Stomach (tissue), 8 donors: ENCODE measurements at regions not wholly inside any gene's neighbourhood (a gene's known extent, or its start where the extent isn't known, plus 50 kb on each side); places are given as distances from the start of the nearest gene placed in this dataset.
A peak's percentile ranks its signal among the peaks of the same experiment; 100 is the strongest.

ENCODE experiments used
- DNase-seq, 2 donors: peaks; one replicate each; pipeline versions ENCODE4 v3.0.0 to v3.0.0-alpha.2; 2013 to 2019
- H3K27ac ChIP-seq, 5 donors: fragments of 200-600 bp in 4 of 5; sonication (generic) in 4 of 5; one replicate each; pipeline ENCODE4 v1.5.1; 2013 to 2019; ENCODE audit warnings: mild to moderate bottlenecking in 1 of 5, moderate library complexity in 1 of 5
- H3K27me3 ChIP-seq, 3 donors: fragments of 200-600 bp; sonication (generic); one replicate each; pipeline ENCODE4 v1.5.1; 2017 to 2019; ENCODE audit warnings: mixed run types in 1 of 3
- H3K36me3 ChIP-seq, 4 donors: fragments of 200-600 bp; sonication (generic); 1 replicate in 3 of 4; 2 replicates in 1 of 4; pipeline ENCODE4 v1.5.1; 2016 to 2019
- H3K4me1 ChIP-seq, 4 donors: fragments of 200-600 bp; sonication (generic); one replicate each; pipeline ENCODE4 v1.5.1; 2016 to 2019
- H3K4me3 ChIP-seq, 4 donors: fragments of 200-600 bp; sonication (generic) in 3 of 4; one replicate each; pipeline ENCODE4 v1.5.1; 2016 to 2019; ENCODE audit warnings: mild to moderate bottlenecking in 1 of 4
- H3K9me3 ChIP-seq, 4 donors: fragments of 200-600 bp; sonication (generic); one replicate each; pipeline ENCODE4 v1.5.1; 2016 to 2019
- EP300 ChIP-seq: sonication (generic); formaldehyde crosslinking; IDR thresholded peaks from one replicate; pipeline ENCODE4 v1.6.1; 2017; ENCODE audit warnings: antibody characterized with exemption
- POLR2A ChIP-seq, 4 donors: fragments of 450-650 bp; IDR thresholded peaks; one replicate each; pipeline ENCODE4 v1.6.1; 2016; ENCODE audit warnings: antibody characterized with exemption in 4 of 4, control low read depth in 2 of 4, mild to moderate bottlenecking in 1 of 4, moderate library complexity in 1 of 4
- POLR2AphosphoS5 ChIP-seq, 3 donors: sonication (generic); formaldehyde crosslinking; IDR thresholded peaks; one replicate each; pipeline ENCODE4 v1.6.1; 2016; ENCODE audit warnings: antibody characterized with exemption in 3 of 3
- WGBS, 5 donors: extraction: QIAGEN DNeasy Blood & Tissue Kit in 3 of 5; methylation state at CpG; one replicate each; pipeline versions ENCODE4 v1.1.5 to v1.1.7; 2013 to 2018; 5-methylcytosine and 5-hydroxymethylcytosine counted together
- intact Hi-C: fragments of 100-400 bp; cut with DNase I; formaldehyde crosslinking; loops from one replicate; pipeline ENCODE4 v1.15.1; 2023; ENCODE audit warnings: low total_unique reads
- TF ChIP-seq, protein P1 (sequence below), 7 experiments: fragments of 450-650 bp in 4 of 7; fragments of 200-600 bp in 3 of 7; sonication (generic) in 3 of 7; IDR thresholded peaks; one replicate each; pipeline ENCODE4 v1.5.1; 2016 to 2019; ENCODE audit warnings: antibody characterized with exemption in 7 of 7, control low read depth in 2 of 7, mild to moderate bottlenecking in 1 of 7
- donor health status: healthy with polysubstance abuse.
- donor health status: Bipolar disorder and iron deficiency.
- donor health status: healthy.

DNA sequence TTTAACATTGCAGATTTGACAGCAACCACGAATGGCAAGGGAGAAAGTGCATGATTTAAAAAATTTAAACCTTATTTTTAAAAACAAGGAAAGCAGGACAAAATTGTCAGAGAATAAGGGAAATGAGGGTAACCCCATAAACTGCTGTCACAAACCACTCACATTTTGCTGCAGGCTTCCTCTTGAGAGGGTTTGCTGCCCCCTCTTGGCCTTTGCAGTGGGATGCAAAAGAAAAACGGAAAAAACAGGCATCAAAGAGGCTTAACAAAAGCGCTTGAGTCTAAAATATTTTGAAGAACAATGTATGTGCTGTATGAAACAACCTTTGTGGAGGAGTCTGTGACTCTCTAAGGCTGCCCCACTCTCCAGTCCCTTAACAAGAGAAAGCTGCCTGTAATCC, 91.6 kb downstream of the TMX3 start:
- H3K27ac ChIP-seq, result no peak overlapping the region
- no peaks in the 10 kb centered on the region for H3K27me3 ChIP-seq
- DNase-seq, result peak; percentile 33 to 83
- H3K4me3 ChIP-seq, result no peak overlapping the region
- H3K4me1 ChIP-seq, result no peaks in the 10 kb centered on the region
- TF ChIP-seq, protein P1, sequence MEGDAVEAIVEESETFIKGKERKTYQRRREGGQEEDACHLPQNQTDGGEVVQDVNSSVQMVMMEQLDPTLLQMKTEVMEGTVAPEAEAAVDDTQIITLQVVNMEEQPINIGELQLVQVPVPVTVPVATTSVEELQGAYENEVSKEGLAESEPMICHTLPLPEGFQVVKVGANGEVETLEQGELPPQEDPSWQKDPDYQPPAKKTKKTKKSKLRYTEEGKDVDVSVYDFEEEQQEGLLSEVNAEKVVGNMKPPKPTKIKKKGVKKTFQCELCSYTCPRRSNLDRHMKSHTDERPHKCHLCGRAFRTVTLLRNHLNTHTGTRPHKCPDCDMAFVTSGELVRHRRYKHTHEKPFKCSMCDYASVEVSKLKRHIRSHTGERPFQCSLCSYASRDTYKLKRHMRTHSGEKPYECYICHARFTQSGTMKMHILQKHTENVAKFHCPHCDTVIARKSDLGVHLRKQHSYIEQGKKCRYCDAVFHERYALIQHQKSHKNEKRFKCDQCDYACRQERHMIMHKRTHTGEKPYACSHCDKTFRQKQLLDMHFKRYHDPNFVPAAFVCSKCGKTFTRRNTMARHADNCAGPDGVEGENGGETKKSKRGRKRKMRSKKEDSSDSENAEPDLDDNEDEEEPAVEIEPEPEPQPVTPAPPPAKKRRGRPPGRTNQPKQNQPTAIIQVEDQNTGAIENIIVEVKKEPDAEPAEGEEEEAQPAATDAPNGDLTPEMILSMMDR (IDR thresholded peaks at IDR 0.05), result peak in 5 of 7 experiments; percentile 32 to 54 (median 49)
- no peak for TF ChIP-seq POLR2A (IDR thresholded peaks at IDR 0.05)
- 1 to 5% (median 3%) methylated on average over 3 of the region's 3 CpGs for WGBS, 5 donors
- no peaks in the 10 kb centered on the region for H3K36me3 ChIP-seq
- intact Hi-C loops, result no loop called here
- H3K9me3 ChIP-seq, result no peaks in the 10 kb centered on the region

DNA sequence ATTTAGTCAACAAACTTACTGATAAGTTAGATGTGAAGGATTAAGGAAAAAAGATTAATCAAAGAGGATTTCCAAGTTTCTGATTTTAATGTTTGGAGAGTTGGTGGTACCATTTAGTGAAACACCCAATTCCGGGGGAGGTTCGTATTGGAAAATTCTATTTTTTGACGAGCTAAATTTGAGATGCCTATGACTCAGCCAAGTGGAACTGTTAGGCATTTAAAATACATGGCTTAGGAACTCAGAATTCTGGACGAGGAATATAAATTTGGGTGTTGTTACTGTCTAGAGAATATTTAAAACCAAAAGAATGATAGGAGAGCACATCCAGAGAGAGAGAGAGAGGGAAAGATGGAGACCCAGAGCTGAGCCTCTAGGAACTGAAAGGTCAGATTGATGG, 103.6 kb downstream of the TMX3 start:
- H3K4me3 ChIP-seq, result no peak overlapping the region
- no peaks in the 10 kb centered on the region for H3K9me3 ChIP-seq
- intact Hi-C loops, result no loop called here
- TF ChIP-seq EP300 (no peak), POLR2A (IDR thresholded peaks at IDR 0.05) (no peak), POLR2AphosphoS5 (IDR thresholded peaks at IDR 0.05) (no peak)
- TF ChIP-seq, protein P1 (IDR thresholded peaks at IDR 0.05), result no peak
- 72 to 84% (median 79%) methylated on average over 4 of the region's 4 CpGs for WGBS, 5 donors
- H3K27ac ChIP-seq, result no peak overlapping the region
- no peaks in the 10 kb centered on the region for H3K4me1 ChIP-seq
- H3K27me3 ChIP-seq, result no peaks in the 10 kb centered on the region
- no peak for DNase-seq
- no peaks in the 10 kb centered on the region for H3K36me3 ChIP-seq

DNA sequence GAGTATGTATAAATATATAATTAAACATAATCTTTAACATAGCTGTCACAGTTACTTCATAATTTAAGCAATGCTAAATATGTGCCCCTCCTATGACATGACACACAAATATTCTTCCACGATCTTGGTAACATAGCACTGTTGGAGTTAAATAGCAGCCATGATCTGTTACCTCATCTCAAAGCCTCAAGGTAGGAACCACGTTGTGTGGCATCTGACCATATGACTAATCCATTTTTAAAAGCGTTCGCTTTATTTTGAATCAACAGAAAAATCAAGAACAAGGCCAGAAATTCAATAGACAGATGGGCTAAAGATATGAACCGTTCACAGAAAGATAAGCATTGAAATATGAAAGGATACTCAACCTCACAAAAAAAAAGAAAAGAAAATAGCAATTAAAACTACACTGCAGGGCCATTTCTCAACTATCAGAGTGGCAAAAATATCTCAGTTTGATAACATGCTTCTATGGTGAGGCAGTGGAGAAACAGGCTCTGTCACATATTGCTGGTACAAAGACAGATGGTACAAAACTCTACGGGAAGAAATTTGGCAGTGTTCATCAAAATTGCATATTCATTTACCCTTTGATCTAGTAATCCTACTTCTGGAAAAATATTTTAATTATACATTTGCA, 105.9 kb downstream of the TMX3 start:
- 69 to 80% (median 73%) methylated on average over 6 of the region's 6 CpGs for WGBS, 5 donors
- Histone ChIP-seq H3K4me1 (no peaks in the 10 kb centered on the region), H3K36me3 (no peaks in the 10 kb centered on the region), H3K27ac (no peak overlapping the region), H3K27me3 (no peaks in the 10 kb centered on the region), H3K9me3 (no peaks in the 10 kb centered on the region), H3K4me3 (no peak overlapping the region)
- intact Hi-C loops, result no loop called here
- DNase-seq, result no peak
- TF ChIP-seq, protein P1 (IDR thresholded peaks at IDR 0.05), result no peak
- TF ChIP-seq POLR2AphosphoS5 (IDR thresholded peaks at IDR 0.05) (no peak), EP300 (no peak), POLR2A (IDR thresholded peaks at IDR 0.05) (no peak)

DNA sequence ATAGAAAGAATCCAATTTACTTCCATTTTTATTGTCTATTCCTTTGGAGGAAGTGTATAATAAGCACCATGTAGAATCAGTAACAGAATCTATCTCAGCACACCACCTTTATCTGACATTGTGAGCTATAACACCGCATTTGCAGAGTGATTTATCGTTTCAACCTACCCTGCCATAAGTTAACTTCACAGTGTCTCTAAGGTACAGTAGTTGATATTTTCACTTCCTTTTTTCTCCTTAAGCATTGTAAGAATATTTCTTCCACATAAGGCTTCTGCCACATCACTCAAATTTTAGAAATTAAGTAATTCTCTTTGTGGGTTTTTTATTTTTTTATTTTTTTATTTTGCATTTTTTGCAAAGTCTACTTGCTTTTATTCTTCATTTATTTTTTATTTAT, 107.1 kb downstream of the TMX3 start:
- intact Hi-C loops, result no loop called here
- 90 to 99% (median 92%) methylated on average over 2 of the region's 2 CpGs for WGBS, 5 donors
- Histone ChIP-seq H3K4me3 (no peak overlapping the region), H3K36me3 (no peaks in the 10 kb centered on the region), H3K27me3 (no peaks in the 10 kb centered on the region), H3K4me1 (no peaks in the 10 kb centered on the region), H3K9me3 (no peaks in the 10 kb centered on the region), H3K27ac (no peak overlapping the region)
- DNase-seq, result no peak
- TF ChIP-seq, protein P1 (IDR thresholded peaks at IDR 0.05), result no peak
- no peak for TF ChIP-seq POLR2AphosphoS5 (IDR thresholded peaks at IDR 0.05)
- no peak for TF ChIP-seq EP300
- TF ChIP-seq POLR2A (IDR thresholded peaks at IDR 0.05), result no peak
